Mucosa of descending colon (tissue), 3 donors: ENCODE measurements at regions not wholly inside any gene's neighbourhood (a gene's known extent, or its start where the extent isn't known, plus 50 kb on each side); places are given as distances from the start of the nearest gene placed in this dataset.

ENCODE experiments used
- ATAC-seq: fragments of 200-7000 bp; cut with Tn5 transposase; one replicate; pipeline ENCODE4 v1.9.1; 2020; ENCODE audit warnings: mild to moderate bottlenecking, moderate library complexity
- DNase-seq, 3 donors: peaks; one replicate each; pipeline ENCODE4 v3.0.0-alpha.2; 2020
- H3K36me3 ChIP-seq: fragments of 200-600 bp; one replicate; pipeline ENCODE4 v1.8.0; 2021; ENCODE audit warnings: low read depth, mild to moderate bottlenecking
- H3K4me1 ChIP-seq: fragments of 200-600 bp; one replicate; pipeline ENCODE4 v1.8.0; 2021; ENCODE audit warnings: low read depth, mild to moderate bottlenecking
- H3K4me3 ChIP-seq: fragments of 200-600 bp; one replicate; pipeline ENCODE4 v1.8.0; 2021; ENCODE audit warnings: mild to moderate bottlenecking
- H3K9me3 ChIP-seq: fragments of 200-600 bp; one replicate; pipeline ENCODE4 v1.8.0; 2021; ENCODE audit warnings: mild to moderate bottlenecking
- intact Hi-C, 2 donors: fragments of 100-400 bp; cut with DNase I in 1 of 2; cut with micrococcal nuclease in 1 of 2; formaldehyde crosslinking; loops; one replicate each; pipeline versions ENCODE4 v1.11.0 to v1.11.1; 2022; cut with DNase I, micrococcal nuclease
- TF ChIP-seq, protein P1 (sequence below): fragments of 200-600 bp; IDR thresholded peaks from one replicate; pipeline ENCODE4 v1.8.0; 2022; ENCODE audit warnings: antibody characterized with exemption, mild to moderate bottlenecking
- donor health status: DM: no; HTN: no; CAD: no; lungs with moderate emphysema.
- donor health status: DM: no; HTN: no; CAD: no.
- donor health status: DM: no; HTN: yes; CAD: no.

DNA sequence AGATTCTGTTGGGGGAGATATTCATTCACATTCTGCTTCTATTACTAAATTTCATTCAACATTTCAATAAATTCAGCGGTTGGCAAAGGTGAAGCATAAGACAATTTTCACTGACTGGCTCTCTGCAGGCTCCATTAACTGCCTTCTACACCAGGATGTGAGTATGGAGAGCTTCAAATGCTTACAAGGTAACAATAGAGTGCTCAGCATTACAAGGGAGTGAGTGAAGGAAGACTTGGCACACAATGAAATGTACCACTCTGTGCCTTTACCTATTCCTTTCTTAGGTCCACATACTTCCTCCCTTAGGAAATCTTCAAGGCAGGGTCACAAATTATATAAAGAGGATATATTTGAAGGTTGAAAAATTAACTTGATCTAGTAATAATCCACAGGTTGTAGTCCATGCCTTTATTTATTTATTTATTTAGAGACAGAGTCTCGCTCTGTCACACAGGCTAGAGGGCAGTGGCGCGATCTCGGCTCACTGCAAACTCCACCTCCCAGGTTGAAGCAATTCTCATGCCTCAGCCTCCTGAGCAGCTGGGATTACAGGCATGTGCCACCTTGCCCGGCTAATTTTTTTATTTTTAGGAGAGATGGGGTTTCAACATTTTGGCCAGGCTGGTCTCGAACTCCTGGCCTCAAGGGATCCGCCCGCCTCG lies 76.6 kb upstream of the FAM169A start:
- H3K36me3 ChIP-seq: no peaks in the 10 kb centered on the region
- H3K4me1 ChIP-seq: peaks cover 2% of the 10 kb centered on the region
- DNase-seq (no peak), ATAC-seq (no peak)
- TF ChIP-seq, protein P1, sequence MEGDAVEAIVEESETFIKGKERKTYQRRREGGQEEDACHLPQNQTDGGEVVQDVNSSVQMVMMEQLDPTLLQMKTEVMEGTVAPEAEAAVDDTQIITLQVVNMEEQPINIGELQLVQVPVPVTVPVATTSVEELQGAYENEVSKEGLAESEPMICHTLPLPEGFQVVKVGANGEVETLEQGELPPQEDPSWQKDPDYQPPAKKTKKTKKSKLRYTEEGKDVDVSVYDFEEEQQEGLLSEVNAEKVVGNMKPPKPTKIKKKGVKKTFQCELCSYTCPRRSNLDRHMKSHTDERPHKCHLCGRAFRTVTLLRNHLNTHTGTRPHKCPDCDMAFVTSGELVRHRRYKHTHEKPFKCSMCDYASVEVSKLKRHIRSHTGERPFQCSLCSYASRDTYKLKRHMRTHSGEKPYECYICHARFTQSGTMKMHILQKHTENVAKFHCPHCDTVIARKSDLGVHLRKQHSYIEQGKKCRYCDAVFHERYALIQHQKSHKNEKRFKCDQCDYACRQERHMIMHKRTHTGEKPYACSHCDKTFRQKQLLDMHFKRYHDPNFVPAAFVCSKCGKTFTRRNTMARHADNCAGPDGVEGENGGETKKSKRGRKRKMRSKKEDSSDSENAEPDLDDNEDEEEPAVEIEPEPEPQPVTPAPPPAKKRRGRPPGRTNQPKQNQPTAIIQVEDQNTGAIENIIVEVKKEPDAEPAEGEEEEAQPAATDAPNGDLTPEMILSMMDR: no peak
- H3K9me3 ChIP-seq: no peaks in the 10 kb centered on the region
- no peak overlapping the region for H3K4me3 ChIP-seq
- intact Hi-C loops: no loop called here

DNA sequence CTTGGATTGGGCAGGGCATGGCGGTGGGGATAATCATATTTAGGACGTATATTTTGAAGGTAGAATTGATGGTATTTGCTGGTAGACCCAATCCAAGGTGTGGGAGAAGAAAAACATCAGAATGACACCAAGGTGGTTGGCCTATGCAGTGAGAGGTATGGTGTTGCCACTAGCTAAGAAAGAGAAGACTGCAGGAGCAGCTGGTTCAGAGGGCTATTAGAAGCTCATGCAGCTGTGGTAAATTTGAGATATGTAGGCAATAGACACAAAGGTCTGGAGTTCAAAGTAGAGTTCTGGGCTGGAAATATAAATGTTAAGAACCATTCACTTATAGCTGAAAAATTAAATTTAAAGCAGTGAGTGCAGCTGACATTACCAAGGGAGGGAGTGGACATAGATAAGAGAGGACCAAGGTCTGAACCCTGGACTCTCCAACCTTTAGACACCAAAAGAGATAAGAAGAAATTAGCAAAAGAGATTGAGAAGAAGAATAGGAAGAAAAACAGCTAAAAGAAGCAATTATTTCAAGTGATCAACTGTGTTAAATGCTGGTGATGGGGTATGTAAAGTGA lies 74.7 kb upstream of the FAM169A start:
- intact Hi-C loops: no loop called here

DNA sequence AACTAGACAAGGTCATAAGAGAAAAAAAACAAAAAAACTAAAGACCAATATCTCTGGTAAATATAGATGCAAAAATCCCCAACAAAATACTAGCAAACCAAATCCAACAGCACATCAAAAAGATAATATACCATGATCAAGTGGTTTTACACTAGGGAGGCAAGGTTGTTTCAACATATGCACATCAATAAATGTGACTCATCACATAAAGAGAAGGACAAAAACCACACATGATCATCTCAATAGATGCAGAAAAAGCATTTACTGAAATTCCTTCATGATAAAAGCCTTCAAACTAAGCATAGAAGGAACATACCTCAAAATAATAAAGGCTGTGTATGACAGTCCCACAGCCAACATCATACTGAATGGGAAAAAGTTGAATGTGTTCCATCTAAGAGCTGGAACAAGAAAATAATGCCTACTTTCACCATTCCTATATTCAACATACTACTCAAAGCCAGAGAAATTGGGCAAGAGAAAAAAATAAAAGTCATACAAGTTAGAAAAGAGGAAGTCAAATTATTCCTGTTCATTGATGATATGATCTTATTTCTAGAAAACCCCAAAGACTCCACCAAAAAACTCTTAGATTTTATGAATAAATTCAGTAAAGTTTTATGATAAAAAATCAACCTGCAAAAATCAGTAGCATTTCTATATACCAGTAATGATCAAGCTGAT lies 72.2 kb upstream of the FAM169A start:
- no peak overlapping the region for H3K4me3 ChIP-seq
- intact Hi-C loops: no loop called here
- TF ChIP-seq, protein P1: no peak
- ATAC-seq (peak; percentile 26), DNase-seq (no peak)
- no peaks in the 10 kb centered on the region for H3K9me3 ChIP-seq
- peaks cover 2% of the 10 kb centered on the region for H3K4me1 ChIP-seq
- H3K36me3 ChIP-seq: no peaks in the 10 kb centered on the region

More for the DNA sequence above, 74.7 kb upstream of the FAM169A start:
- TF ChIP-seq, protein P1: no peak
- Histone ChIP-seq H3K4me1 (peaks cover 2% of the 10 kb centered on the region), H3K36me3 (no peaks in the 10 kb centered on the region), H3K9me3 (no peaks in the 10 kb centered on the region), H3K4me3 (no peak overlapping the region)
- ATAC-seq (no peak), DNase-seq (no peak)

DNA sequence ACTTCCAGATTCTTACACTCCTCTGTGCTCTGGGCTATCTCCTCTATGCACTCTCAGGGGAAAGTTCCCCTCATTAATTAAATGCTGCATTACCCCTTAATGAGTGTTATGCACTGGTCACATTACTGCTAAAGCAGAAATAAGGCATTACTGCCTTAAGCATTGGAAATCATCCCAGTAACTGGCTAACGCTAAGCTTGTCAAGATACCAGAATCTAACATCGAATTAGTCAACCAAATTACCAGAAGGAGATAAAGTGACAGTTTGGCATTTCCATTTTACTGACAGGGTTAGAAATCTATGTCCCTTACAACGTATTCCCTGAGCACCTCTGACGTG lies 69.5 kb upstream of the FAM169A start:
- intact Hi-C loops: no loop called here
- H3K4me3 ChIP-seq: no peak overlapping the region
- no peaks in the 10 kb centered on the region for H3K36me3 ChIP-seq
- H3K9me3 ChIP-seq: no peaks in the 10 kb centered on the region
- ATAC-seq (no peak), DNase-seq (no peak)
- TF ChIP-seq, protein P1: no peak
- peaks cover 1% of the 10 kb centered on the region for H3K4me1 ChIP-seq

DNA sequence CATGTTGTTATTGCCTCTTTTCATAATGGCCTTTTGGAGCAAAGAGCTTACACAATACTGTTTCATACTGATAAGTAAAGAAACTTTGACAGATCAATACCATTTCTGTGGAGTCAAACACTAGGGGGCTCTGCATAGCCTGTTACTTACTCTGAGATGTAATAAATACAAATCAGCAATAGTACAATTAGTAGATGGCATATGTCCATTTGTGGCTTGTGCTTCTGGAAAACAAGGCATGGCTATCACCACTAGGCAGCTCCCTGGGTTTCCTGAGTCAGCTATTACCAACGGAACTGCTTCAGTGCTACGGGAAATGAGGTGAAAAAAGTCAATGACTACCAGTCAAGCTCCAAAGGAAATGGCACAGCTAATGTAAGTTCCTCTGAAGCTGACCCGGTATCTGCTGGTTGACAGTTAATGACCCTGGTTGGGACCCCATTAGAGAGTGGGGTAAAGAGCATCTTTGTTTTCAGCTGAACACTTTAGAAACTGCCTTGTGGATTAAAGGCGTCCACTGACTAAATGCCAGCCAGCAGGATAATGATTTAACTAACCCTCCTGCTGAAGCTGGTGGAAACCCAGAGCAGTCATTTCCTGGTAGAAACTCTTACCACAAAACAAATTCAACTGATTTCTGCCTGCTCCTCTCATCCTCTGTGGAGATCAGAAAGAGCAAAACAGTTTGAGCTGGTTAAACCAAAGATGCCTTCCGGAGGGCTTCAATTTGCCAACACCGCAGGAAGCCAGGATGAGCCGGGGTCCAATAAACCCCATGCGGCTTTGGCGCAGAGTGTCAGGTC lies 69.0 kb upstream of the FAM169A start:
- H3K9me3 ChIP-seq: no peaks in the 10 kb centered on the region
- H3K4me1 ChIP-seq: no peaks in the 10 kb centered on the region
- no peak overlapping the region for H3K4me3 ChIP-seq
- intact Hi-C loops: no loop called here
- TF ChIP-seq, protein P1: no peak
- DNase-seq: no peak
- H3K36me3 ChIP-seq: no peaks in the 10 kb centered on the region
- ATAC-seq: peak; percentile 31
